MM.1S (cell line): ENCODE measurements at regions not wholly inside any gene's neighbourhood (a gene's known extent, or its start where the extent isn't known, plus 50 kb on each side); places are given as distances from the start of the nearest gene placed in this dataset.

Experiments used
- DNase-seq: peaks from one replicate; pipeline ENCODE4 v3.0.0-alpha.2; 2015
- H2AFZ ChIP-seq: fragments of 300-600 bp; sonication (generic); 2 replicates; pipeline ENCODE4 v1.6.0; 2016; ENCODE audit warnings: antibody characterized with exemption, low read length
- H3F3A ChIP-seq: fragments of 300-600 bp; sonication (generic); 2 replicates; pipeline ENCODE4 v1.6.1; 2016; ENCODE audit warnings: mild to moderate bottlenecking, antibody characterized with exemption, low read length, moderate library complexity, mixed read lengths; ENCODE audit not compliant: insufficient read depth
- H3K27ac ChIP-seq: fragments of 300-600 bp; sonication (generic); 2 replicates; pipeline ENCODE4 v1.5.1; 2016; ENCODE audit warnings: mild to moderate bottlenecking, low read length
- H3K27me3 ChIP-seq: fragments of 300-600 bp; sonication (generic); replicated peaks from 2 replicates; pipeline ENCODE4 v1.6.0; 2016; ENCODE audit warnings: low read length; ENCODE audit not compliant: insufficient read depth
- H3K36me3 ChIP-seq: fragments of 300-600 bp; sonication (generic); replicated peaks from 2 replicates; pipeline ENCODE4 v1.6.1; 2016; ENCODE audit warnings: mild to moderate bottlenecking, low read length, mixed read lengths; ENCODE audit not compliant: insufficient read depth
- H3K4me1 ChIP-seq: fragments of 300-600 bp; sonication (generic); 2 replicates; pipeline ENCODE4 v1.6.1; 2016; ENCODE audit warnings: low read length, mixed read lengths
- H3K4me2 ChIP-seq: fragments of 300-600 bp; sonication (generic); 2 replicates; pipeline ENCODE4 v1.6.0; 2016; ENCODE audit warnings: low read depth, low read length
- H3K4me3 ChIP-seq: fragments of 300-600 bp; sonication (generic); 2 replicates; pipeline ENCODE4 v1.5.1; 2016; ENCODE audit warnings: low read length, mixed read lengths
- H3K79me2 ChIP-seq: fragments of 300-600 bp; sonication (generic); 2 replicates; pipeline ENCODE4 v1.6.1; 2016; ENCODE audit warnings: mixed run types, low read length, mixed read lengths
- H3K9ac ChIP-seq: fragments of 300-600 bp; sonication (generic); 2 replicates; pipeline ENCODE4 v1.6.1; 2016; ENCODE audit warnings: low read length, mixed read lengths
- H3K9me2 ChIP-seq: fragments of 300-600 bp; sonication (generic); replicated peaks from 2 replicates; pipeline ENCODE4 v1.6.1; 2016; ENCODE audit warnings: mild to moderate bottlenecking, low read length, mixed read lengths; ENCODE audit not compliant: insufficient read depth
- H3K9me3 ChIP-seq: fragments of 300-600 bp; sonication (generic); replicated peaks from 2 replicates; pipeline ENCODE4 v1.6.1; 2016; ENCODE audit warnings: mild to moderate bottlenecking, low read length, mixed read lengths; ENCODE audit not compliant: insufficient read depth
- H4K20me1 ChIP-seq: fragments of 300-600 bp; sonication (generic); 2 replicates; pipeline ENCODE4 v1.6.1; 2016; ENCODE audit warnings: mild to moderate bottlenecking, low read length, moderate library complexity, mixed read lengths; ENCODE audit not compliant: insufficient read depth
- EZH2 ChIP-seq: fragments of 300-600 bp; sonication (generic); optimal IDR thresholded peaks from 2 replicates; pipeline ENCODE3; 2017; ENCODE audit warnings: low read depth, mild to moderate bottlenecking, antibody characterized with exemption, low read length, mixed read lengths
- EZH2phosphoT487 ChIP-seq: fragments of 300-600 bp; sonication (generic); IDR thresholded peaks from 2 replicates; pipeline ENCODE4 v1.6.1; 2018; ENCODE audit warnings: antibody characterized with exemption, low read length
- TF ChIP-seq, protein P1 (sequence below): fragments of 300-600 bp; sonication (generic); IDR thresholded peaks from 2 replicates; pipeline ENCODE4 v1.5.1; 2016; ENCODE audit warnings: antibody characterized with exemption, low read length, mixed read lengths

DNA sequence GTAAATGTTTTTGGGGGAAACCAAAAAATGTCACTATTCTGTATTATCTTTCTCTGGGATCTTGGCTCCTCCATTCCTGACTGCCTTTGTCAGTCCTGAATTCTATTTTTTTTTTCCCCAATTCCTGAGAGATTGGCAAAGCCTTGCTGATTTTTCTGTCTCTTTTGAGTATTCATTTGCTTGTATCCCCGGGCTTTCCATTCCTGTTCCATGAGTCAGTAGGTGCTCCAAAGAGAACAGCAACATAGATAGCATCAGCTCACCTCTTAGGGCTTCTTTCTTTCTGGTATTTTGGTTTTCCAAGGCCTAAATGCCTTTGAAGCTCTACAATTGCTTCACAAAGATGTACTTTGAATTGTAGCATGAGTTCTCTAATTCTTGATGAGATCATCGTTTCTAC lies 271.7 kb upstream of the LRRC3B start:
- Histone ChIP-seq H3K36me3 (no peaks in the 10 kb centered on the region), H4K20me1 (no peaks in the 10 kb centered on the region), H3K9me2 (no peaks in the 10 kb centered on the region), H3K4me3 (no peak overlapping the region), H2AFZ (no peak overlapping the region), H3K27ac (no peak overlapping the region), H3K4me1 (no peaks in the 10 kb centered on the region), H3K9ac (no peak overlapping the region), H3K79me2 (no peaks in the 10 kb centered on the region), H3F3A (no peaks in the 10 kb centered on the region), H3K4me2 (no peak overlapping the region), H3K9me3 (0 out of 2 replicates have a peak, but pooled peaks cover 2% of the 10 kb centered on the region), H3K27me3 (no peaks in the 10 kb centered on the region)
- no peak for TF ChIP-seq EZH2
- TF ChIP-seq EZH2phosphoT487: no peak
- TF ChIP-seq, protein P1, sequence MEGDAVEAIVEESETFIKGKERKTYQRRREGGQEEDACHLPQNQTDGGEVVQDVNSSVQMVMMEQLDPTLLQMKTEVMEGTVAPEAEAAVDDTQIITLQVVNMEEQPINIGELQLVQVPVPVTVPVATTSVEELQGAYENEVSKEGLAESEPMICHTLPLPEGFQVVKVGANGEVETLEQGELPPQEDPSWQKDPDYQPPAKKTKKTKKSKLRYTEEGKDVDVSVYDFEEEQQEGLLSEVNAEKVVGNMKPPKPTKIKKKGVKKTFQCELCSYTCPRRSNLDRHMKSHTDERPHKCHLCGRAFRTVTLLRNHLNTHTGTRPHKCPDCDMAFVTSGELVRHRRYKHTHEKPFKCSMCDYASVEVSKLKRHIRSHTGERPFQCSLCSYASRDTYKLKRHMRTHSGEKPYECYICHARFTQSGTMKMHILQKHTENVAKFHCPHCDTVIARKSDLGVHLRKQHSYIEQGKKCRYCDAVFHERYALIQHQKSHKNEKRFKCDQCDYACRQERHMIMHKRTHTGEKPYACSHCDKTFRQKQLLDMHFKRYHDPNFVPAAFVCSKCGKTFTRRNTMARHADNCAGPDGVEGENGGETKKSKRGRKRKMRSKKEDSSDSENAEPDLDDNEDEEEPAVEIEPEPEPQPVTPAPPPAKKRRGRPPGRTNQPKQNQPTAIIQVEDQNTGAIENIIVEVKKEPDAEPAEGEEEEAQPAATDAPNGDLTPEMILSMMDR: no peak
- no peak for DNase-seq

- Histone ChIP-seq H3K27ac (no peak overlapping the region), H3K9me2 (no peaks in the 10 kb centered on the region), H3K9me3 (0 out of 2 replicates have a peak, but pooled peaks cover 2% of the 10 kb centered on the region), H3K36me3 (no peaks in the 10 kb centered on the region), H2AFZ (no peak overlapping the region), H4K20me1 (no peaks in the 10 kb centered on the region), H3K4me2 (no peak overlapping the region), H3K79me2 (no peaks in the 10 kb centered on the region), H3K9ac (no peak overlapping the region), H3F3A (no peaks in the 10 kb centered on the region), H3K4me1 (no peaks in the 10 kb centered on the region), H3K27me3 (no peaks in the 10 kb centered on the region), H3K4me3 (no peak overlapping the region)
- no peak for TF ChIP-seq EZH2phosphoT487
- TF ChIP-seq, protein P1: no peak
- TF ChIP-seq EZH2: no peak
- no peak for DNase-seq
Observed at GRCh38 chr3:26353097-26353496, 269.5 kb upstream of the LRRC3B start.

DNA sequence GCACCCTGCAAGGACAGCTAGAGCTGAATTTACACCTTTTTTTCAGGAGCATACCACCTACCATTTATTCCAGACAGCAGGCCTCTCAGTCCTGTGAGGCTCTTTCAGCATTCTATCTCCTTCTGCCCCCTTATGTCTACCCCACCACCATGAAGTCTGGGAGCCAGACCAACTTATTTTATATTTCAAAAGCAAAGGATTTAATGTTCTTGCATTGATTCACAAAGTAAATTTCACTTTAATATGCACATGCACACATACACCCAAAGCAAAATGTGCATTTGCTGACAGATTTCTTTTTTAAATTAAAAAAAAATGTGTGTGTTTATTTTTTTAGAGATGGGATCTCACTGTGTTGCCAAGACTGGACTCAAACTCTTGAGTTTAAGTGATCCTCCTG lies 264.2 kb upstream of the LRRC3B start:
- Histone ChIP-seq H3K9me2 (no peaks in the 10 kb centered on the region), H3K36me3 (no peaks in the 10 kb centered on the region), H3K79me2 (no peaks in the 10 kb centered on the region), H3F3A (no peaks in the 10 kb centered on the region), H3K4me1 (no peaks in the 10 kb centered on the region), H3K27me3 (no peaks in the 10 kb centered on the region), H3K9me3 (no peaks in the 10 kb centered on the region), H2AFZ (no peak overlapping the region), H3K9ac (no peak overlapping the region), H4K20me1 (no peaks in the 10 kb centered on the region), H3K4me2 (no peak overlapping the region), H3K4me3 (no peak overlapping the region), H3K27ac (no peak overlapping the region)
- DNase-seq: no peak
- TF ChIP-seq, protein P1: no peak
- no peak for TF ChIP-seq EZH2
- no peak for TF ChIP-seq EZH2phosphoT487

DNA sequence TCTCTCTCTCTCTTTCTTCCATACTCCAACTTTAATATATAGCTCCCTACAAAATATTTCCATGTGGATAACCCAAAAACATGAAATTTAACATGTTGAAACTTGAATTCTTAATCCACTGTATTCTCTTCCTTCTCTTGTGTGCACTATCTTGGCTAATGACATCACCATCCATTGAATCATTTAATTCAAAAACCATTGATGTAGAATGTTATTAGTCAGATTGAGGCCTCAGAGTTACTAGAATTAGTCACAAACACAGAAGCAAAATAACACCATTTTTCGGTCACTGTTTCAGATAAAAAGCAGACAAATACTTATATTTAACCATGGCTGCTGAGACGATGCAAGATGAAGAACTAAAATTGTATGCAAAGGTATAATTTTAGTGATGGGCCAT lies 256.9 kb upstream of the LRRC3B start:
- no peaks in the 10 kb centered on the region for H4K20me1 ChIP-seq
- no peak overlapping the region for H3K4me3 ChIP-seq
- no peaks in the 10 kb centered on the region for H3K27me3 ChIP-seq
- H3K9me3 ChIP-seq: no peaks in the 10 kb centered on the region
- H3K27ac ChIP-seq: no peak overlapping the region
- no peaks in the 10 kb centered on the region for H3K36me3 ChIP-seq
- no peaks in the 10 kb centered on the region for H3K79me2 ChIP-seq
- H3K9me2 ChIP-seq: no peaks in the 10 kb centered on the region
- H3K4me1 ChIP-seq: peaks cover 8% of the 10 kb centered on the region; the same call in 1 of the 2 replicates
- no peaks in the 10 kb centered on the region for H3F3A ChIP-seq
- TF ChIP-seq EZH2: no peak
- TF ChIP-seq EZH2phosphoT487: no peak
- TF ChIP-seq, protein P1: no peak
- no peak overlapping the region for H3K4me2 ChIP-seq
- no peak for DNase-seq
- H3K9ac ChIP-seq: no peak overlapping the region
- H2AFZ ChIP-seq: no peak overlapping the region
